ENCODE measurements at regions not wholly inside any gene's neighbourhood (a gene's known extent, or its start where the extent isn't known, plus 50 kb on each side); places are given as distances from the start of the nearest gene placed in this dataset.

DNA sequence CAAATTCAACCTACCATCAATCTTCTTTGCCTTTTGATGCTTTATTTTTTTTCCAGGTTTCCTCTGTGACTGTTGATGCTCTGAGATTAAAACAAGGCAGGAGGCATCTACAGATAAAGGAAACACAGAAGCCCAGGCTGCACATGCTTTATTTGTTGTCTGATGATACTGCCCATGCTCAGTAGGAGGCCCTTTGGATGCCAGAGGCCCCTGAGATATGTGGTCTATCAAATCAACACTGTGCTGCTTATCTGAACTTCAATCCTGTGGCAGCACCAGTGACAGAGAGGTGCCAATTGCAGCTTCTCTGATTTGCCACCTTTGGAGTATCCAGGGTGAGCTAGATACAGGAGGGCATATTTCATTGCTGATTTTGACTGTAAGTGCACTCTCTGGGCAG, 571.3 kb upstream of the TBX3 start:
- Histone ChIP-seq H3K27ac (ENCODE audit: low read depth in 2 of 2, low read length in 1 of 2) (no peak overlapping the region), H3K4me1 (ENCODE audit: control insufficient read depth in 2 of 2, insufficient read depth in 2 of 2, low read length in 1 of 2) (peaks cover 0 to 5% of the 10 kb centered on the region in 2 donors), H3K27me3 (ENCODE audit: control insufficient read depth in 1 of 2, insufficient read depth in 2 of 2, low read length in 2 of 2) (no peaks in the 10 kb centered on the region), H3K36me3 (ENCODE audit: control insufficient read depth in 2 of 2, insufficient read depth in 2 of 2, low read length in 1 of 2) (no peaks in the 10 kb centered on the region), H3K4me3 (ENCODE audit: low read depth in 1 of 2, low read length in 2 of 2) (no peak overlapping the region), H3K9me3 (ENCODE audit: control insufficient read depth in 2 of 2, insufficient read depth in 1 of 2, low read depth in 1 of 2, low read length in 1 of 2) (no peaks in the 10 kb centered on the region)

DNA sequence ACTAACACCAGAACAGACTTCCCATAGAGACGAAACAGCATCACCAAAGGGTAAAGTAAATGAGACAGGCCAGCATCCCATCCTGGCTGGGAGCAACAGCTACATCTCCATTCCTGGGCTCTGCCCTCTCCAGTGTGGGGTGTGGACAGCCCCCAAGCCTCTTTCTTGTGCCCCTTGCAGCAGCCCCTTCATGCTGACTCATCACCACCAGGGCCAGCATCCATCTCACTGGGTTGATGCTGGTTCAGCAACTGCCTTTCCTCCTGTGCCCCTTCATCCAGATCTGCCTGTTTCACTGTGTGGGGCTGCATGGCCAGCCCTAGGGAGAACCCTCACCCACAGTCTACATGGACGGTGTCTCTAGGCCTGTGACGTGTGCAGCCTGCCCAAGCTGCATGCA, 569.1 kb upstream of the TBX3 start:
- H3K27me3 ChIP-seq (ENCODE audit: control insufficient read depth in 1 of 2, insufficient read depth in 2 of 2, low read length in 2 of 2), result no peaks in the 10 kb centered on the region
- no peak overlapping the region for H3K4me3 ChIP-seq (ENCODE audit: low read depth in 1 of 2, low read length in 2 of 2)
- no peak overlapping the region for H3K27ac ChIP-seq (ENCODE audit: low read depth in 2 of 2, low read length in 1 of 2)
- no peaks in the 10 kb centered on the region for H3K36me3 ChIP-seq (ENCODE audit: control insufficient read depth in 2 of 2, insufficient read depth in 2 of 2, low read length in 1 of 2)
- H3K9me3 ChIP-seq (ENCODE audit: control insufficient read depth in 2 of 2, insufficient read depth in 1 of 2, low read depth in 1 of 2, low read length in 1 of 2), result no peaks in the 10 kb centered on the region
- WGBS, 2 donors, result 92 to 96% methylated on average over 3 of the region's 3 CpGs
- H3K4me1 ChIP-seq (ENCODE audit: control insufficient read depth in 2 of 2, insufficient read depth in 2 of 2, low read length in 1 of 2), result peaks cover 0 to 2% of the 10 kb centered on the region in 2 donors

DNA sequence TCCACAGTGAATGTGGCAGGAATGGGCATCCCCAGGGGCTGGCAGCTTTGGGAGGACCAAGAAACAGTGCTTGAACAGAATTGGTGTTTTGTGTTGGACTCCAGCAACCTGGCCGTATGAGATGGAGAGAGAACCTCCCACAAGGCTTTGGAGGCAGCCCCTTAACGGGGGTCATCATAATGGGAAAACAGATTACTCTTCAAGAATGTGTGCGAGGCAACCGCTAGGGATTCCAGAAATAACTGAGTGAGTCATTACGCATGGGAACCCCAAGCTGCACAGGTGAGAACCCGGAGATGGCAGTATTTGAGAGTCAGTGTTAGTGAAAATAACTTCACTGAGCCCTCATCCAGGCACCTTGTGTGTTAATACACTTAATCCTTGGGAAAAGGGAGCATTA, 567.8 kb upstream of the TBX3 start:
- H3K4me3 ChIP-seq (ENCODE audit: low read depth in 1 of 2, low read length in 2 of 2), result no peak overlapping the region
- no peaks in the 10 kb centered on the region for H3K36me3 ChIP-seq (ENCODE audit: control insufficient read depth in 2 of 2, insufficient read depth in 2 of 2, low read length in 1 of 2)
- WGBS, 2 donors, result 78 to 92% methylated on average over 6 of the region's 6 CpGs
- no peaks in the 10 kb centered on the region for H3K4me1 ChIP-seq (ENCODE audit: control insufficient read depth in 2 of 2, insufficient read depth in 2 of 2, low read length in 1 of 2)
- H3K9me3 ChIP-seq (ENCODE audit: control insufficient read depth in 2 of 2, insufficient read depth in 1 of 2, low read depth in 1 of 2, low read length in 1 of 2), result no peaks in the 10 kb centered on the region
- no peak overlapping the region for H3K27ac ChIP-seq (ENCODE audit: low read depth in 2 of 2, low read length in 1 of 2)
- no peaks in the 10 kb centered on the region for H3K27me3 ChIP-seq (ENCODE audit: control insufficient read depth in 1 of 2, insufficient read depth in 2 of 2, low read length in 2 of 2)

DNA sequence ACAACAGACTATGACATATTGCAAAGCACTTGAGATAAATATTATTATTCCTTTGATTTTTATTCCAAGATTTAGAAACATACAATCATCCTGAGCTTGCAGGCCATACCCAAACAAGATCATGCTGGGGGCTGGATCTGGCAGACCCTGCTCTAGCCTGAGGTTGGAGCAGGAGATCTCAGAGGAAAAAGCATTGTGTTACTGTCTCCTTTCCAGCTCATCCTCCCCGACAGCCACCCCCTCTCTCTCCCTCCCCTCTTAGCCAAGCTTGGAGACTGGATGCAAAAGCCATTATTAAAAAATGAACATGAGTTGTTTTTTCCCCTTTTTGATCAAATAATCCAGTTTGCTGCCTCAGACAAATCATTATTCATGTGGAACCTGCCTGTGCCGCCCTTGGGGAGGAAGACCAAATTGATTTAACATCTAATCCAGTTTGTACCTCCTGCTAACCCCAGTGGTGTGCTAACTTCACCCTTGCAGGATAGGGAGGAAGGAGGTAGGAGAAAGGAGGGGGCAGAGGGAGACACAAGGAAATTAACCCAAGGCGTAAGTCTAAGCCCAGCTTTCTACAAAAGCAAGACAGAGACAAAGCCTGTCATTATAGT, 565.8 kb upstream of the TBX3 start:
- no peaks in the 10 kb centered on the region for H3K9me3 ChIP-seq (ENCODE audit: control insufficient read depth in 2 of 2, insufficient read depth in 1 of 2, low read depth in 1 of 2, low read length in 1 of 2)
- H3K27me3 ChIP-seq (ENCODE audit: control insufficient read depth in 1 of 2, insufficient read depth in 2 of 2, low read length in 2 of 2), result no peaks in the 10 kb centered on the region
- no peaks in the 10 kb centered on the region for H3K36me3 ChIP-seq (ENCODE audit: control insufficient read depth in 2 of 2, insufficient read depth in 2 of 2, low read length in 1 of 2)
- H3K4me3 ChIP-seq (ENCODE audit: low read depth in 1 of 2, low read length in 2 of 2), result no peak overlapping the region
- no peak overlapping the region for H3K27ac ChIP-seq (ENCODE audit: low read depth in 2 of 2, low read length in 1 of 2)
- WGBS, 2 donors, result 65 to 75% methylated on average over 3 of the region's 3 CpGs
- no peaks in the 10 kb centered on the region for H3K4me1 ChIP-seq (ENCODE audit: control insufficient read depth in 2 of 2, insufficient read depth in 2 of 2, low read length in 1 of 2)

DNA sequence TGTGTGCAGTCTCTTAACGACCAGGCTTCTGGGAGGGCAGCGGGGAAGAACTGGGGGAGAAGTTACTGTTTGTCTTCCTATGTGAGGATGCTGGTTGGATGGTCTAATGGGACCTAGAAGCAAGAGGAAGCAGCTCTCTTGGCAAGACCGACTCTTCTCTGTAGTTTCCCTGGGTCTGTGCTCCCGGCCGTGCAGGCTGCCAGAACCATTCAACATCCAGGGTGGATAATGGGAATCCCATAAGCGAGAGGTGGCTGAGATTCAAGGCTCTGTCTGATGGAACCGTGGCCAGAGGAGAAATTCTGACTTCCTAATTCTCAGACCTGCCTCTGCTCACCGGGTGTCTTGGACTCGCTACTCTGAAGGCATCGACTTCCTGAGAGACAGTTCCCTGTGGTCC, 561.0 kb upstream of the TBX3 start:
- Histone ChIP-seq H3K4me1 (ENCODE audit: control insufficient read depth in 2 of 2, insufficient read depth in 2 of 2, low read length in 1 of 2) (no peaks in the 10 kb centered on the region), H3K9me3 (ENCODE audit: control insufficient read depth in 2 of 2, insufficient read depth in 1 of 2, low read depth in 1 of 2, low read length in 1 of 2) (no peaks in the 10 kb centered on the region), H3K27ac (ENCODE audit: low read depth in 2 of 2, low read length in 1 of 2) (no peak overlapping the region), H3K27me3 (ENCODE audit: control insufficient read depth in 1 of 2, insufficient read depth in 2 of 2, low read length in 2 of 2) (no peaks in the 10 kb centered on the region), H3K4me3 (ENCODE audit: low read depth in 1 of 2, low read length in 2 of 2) (no peak overlapping the region), H3K36me3 (ENCODE audit: control insufficient read depth in 2 of 2, insufficient read depth in 2 of 2, low read length in 1 of 2) (no peaks in the 10 kb centered on the region)
- 75 to 84% methylated on average over 10 of the region's 10 CpGs for WGBS, 2 donors

DNA sequence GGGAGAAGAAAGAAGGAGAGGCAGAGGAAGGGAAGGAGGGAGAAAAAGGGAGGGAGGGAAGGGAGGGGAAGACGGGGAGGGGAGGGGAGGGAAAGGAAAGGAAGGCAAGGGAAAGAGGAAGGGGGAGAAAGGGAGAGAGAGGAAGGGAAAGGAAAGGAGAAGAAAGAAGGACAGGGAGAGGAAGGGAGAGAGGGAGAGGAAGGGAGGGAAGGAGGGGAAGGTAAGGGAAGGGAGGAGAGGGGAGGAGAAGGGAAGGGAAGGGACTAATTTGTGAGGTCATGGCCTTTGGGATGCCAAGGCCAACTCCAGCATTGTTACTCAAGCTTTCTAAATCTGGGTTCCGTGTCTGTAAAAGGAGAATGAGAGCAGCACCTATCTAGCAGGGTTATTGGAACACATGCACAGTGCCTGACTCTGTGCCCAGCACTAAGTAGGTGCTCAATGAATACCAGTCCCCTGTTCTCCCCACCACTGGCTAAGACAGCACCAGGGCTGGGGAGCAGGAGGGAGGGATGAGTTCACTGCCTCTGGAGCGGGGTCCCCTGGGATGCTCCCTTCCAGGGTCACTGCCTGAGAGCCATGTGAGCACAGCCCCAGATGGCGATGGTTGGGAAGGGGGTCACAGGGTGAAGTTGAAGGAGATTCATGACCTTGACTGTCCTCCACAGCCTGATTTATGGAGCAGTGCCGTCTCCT, 560.1 kb upstream of the TBX3 start:
- Histone ChIP-seq H3K4me3 (ENCODE audit: low read depth in 1 of 2, low read length in 2 of 2) (no peak overlapping the region), H3K27me3 (ENCODE audit: control insufficient read depth in 1 of 2, insufficient read depth in 2 of 2, low read length in 2 of 2) (no peaks in the 10 kb centered on the region), H3K9me3 (ENCODE audit: control insufficient read depth in 2 of 2, insufficient read depth in 1 of 2, low read depth in 1 of 2, low read length in 1 of 2) (no peaks in the 10 kb centered on the region), H3K36me3 (ENCODE audit: control insufficient read depth in 2 of 2, insufficient read depth in 2 of 2, low read length in 1 of 2) (no peaks in the 10 kb centered on the region), H3K4me1 (ENCODE audit: control insufficient read depth in 2 of 2, insufficient read depth in 2 of 2, low read length in 1 of 2) (no peaks in the 10 kb centered on the region), H3K27ac (ENCODE audit: low read depth in 2 of 2, low read length in 1 of 2) (no peak overlapping the region)
- 83 to 86% methylated on average over 5 of the region's 5 CpGs for WGBS, 2 donors

DNA sequence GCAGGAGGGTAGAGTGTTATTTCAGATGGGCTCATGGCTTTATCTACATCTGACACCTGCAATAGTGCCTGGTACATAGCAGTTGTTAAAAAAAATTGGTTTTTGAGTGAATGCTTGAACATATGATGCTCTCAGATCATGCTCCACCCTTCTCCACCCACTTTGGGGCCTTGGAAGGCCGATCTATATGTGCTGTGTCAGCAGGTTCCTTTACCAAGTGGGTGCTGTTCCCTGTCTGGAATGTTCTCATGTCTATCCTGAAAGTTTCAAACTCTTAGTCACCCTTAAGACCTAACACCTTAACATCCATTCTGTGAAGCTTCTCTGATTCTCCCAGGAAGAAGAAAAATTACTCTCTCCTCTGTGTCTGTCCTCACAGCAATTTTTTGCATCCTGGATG, 556.3 kb upstream of the TBX3 start:
- 49 to 53% methylated on average over 1 of the region's 1 CpG for WGBS, 2 donors
- H3K36me3 ChIP-seq (ENCODE audit: control insufficient read depth in 2 of 2, insufficient read depth in 2 of 2, low read length in 1 of 2), result no peaks in the 10 kb centered on the region
- H3K27me3 ChIP-seq (ENCODE audit: control insufficient read depth in 1 of 2, insufficient read depth in 2 of 2, low read length in 2 of 2), result no peaks in the 10 kb centered on the region
- H3K4me1 ChIP-seq (ENCODE audit: control insufficient read depth in 2 of 2, insufficient read depth in 2 of 2, low read length in 1 of 2), result no peaks in the 10 kb centered on the region
- no peaks in the 10 kb centered on the region for H3K9me3 ChIP-seq (ENCODE audit: control insufficient read depth in 2 of 2, insufficient read depth in 1 of 2, low read depth in 1 of 2, low read length in 1 of 2)
- H3K27ac ChIP-seq (ENCODE audit: low read depth in 2 of 2, low read length in 1 of 2), result no peak overlapping the region
- H3K4me3 ChIP-seq (ENCODE audit: low read depth in 1 of 2, low read length in 2 of 2), result no peak overlapping the region

DNA sequence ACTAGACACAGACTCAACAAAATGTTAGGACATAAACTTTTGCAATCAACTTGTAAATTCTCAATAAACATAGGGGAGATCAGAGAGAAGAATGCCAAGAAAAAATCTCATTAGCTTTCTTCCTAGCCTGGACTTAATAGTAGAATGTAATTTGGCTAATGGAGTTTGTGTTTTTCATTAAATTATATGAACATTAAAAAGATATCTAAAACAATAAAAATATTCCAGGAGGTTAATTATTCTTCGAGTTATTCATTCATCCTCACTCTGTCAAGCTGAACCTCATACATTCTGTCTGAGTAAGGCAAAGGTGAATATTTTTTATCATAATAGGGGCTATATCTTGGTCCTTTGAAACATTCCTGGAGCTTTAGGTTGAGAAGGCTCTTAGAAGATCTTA, 551.9 kb upstream of the TBX3 start:
- Histone ChIP-seq H3K36me3 (ENCODE audit: control insufficient read depth in 2 of 2, insufficient read depth in 2 of 2, low read length in 1 of 2) (no peaks in the 10 kb centered on the region), H3K27me3 (ENCODE audit: control insufficient read depth in 1 of 2, insufficient read depth in 2 of 2, low read length in 2 of 2) (no peaks in the 10 kb centered on the region), H3K4me3 (ENCODE audit: low read depth in 1 of 2, low read length in 2 of 2) (no peak overlapping the region), H3K27ac (ENCODE audit: low read depth in 2 of 2, low read length in 1 of 2) (no peak overlapping the region), H3K9me3 (ENCODE audit: control insufficient read depth in 2 of 2, insufficient read depth in 1 of 2, low read depth in 1 of 2, low read length in 1 of 2) (no peaks in the 10 kb centered on the region), H3K4me1 (ENCODE audit: control insufficient read depth in 2 of 2, insufficient read depth in 2 of 2, low read length in 1 of 2) (no peaks in the 10 kb centered on the region)
- 48 to 71% methylated on average over 1 of the region's 1 CpG for WGBS, 2 donors

DNA sequence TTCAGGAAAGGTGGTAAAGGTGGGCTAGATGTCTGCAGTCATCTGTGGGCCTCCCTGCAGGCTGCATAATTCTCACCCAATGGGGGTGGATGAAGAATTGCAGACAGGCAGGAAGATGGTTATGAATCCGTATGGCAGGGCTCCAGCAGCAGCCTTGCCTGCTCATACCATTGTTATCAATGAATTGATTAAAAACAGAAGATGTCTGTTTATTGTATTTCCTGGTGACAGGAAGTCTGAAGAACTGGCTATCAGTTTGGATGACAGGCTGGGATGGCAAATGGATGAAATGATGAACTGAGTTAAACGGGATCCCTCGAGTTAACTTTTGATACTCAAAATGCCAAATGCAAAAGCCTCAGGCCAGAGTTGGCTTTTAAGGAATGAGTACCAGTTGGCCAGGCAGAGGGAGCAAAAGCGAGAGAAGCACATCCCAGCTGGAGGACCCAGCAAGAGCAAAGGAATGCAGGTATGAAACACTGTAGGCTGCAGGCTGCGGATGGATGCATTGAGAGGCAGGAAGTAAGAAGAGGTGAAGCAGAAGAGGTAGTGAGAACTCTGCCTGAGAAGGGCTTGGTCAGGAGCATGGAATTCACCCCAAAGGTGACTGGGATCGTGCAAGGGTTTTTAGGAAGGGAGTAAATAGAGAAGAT, 550.0 kb upstream of the TBX3 start:
- WGBS, 2 donors, result 63 to 72% methylated on average over 6 of the region's 6 CpGs
- Histone ChIP-seq H3K4me1 (ENCODE audit: control insufficient read depth in 2 of 2, insufficient read depth in 2 of 2, low read length in 1 of 2) (no peaks in the 10 kb centered on the region), H3K27me3 (ENCODE audit: control insufficient read depth in 1 of 2, insufficient read depth in 2 of 2, low read length in 2 of 2) (no peaks in the 10 kb centered on the region)

More for the DNA sequence above, 550.0 kb upstream of the TBX3 start:
- Histone ChIP-seq H3K9me3 (ENCODE audit: control insufficient read depth in 2 of 2, insufficient read depth in 1 of 2, low read depth in 1 of 2, low read length in 1 of 2) (no peaks in the 10 kb centered on the region), H3K36me3 (ENCODE audit: control insufficient read depth in 2 of 2, insufficient read depth in 2 of 2, low read length in 1 of 2) (no peaks in the 10 kb centered on the region), H3K4me3 (ENCODE audit: low read depth in 1 of 2, low read length in 2 of 2) (no peak overlapping the region), H3K27ac (ENCODE audit: low read depth in 2 of 2, low read length in 1 of 2) (no peak overlapping the region)
